HCT116 (cell line): ENCODE measurements at regions not wholly inside any gene's neighbourhood (a gene's known extent, or its start where the extent isn't known, plus 50 kb on each side); places are given as distances from the start of the nearest gene placed in this dataset.

Experiments used
- ATAC-seq: fragments of 200-7000 bp; cut with Tn5 transposase; 2 replicates; pipeline ENCODE4 v1.9.1; 2020; ENCODE audit warnings: mild to moderate bottlenecking, moderate library complexity
- BruUV-seq: library from RNA; stranded (reverse); fragments of 400-500 nt; replicated peaks from 2 replicates; lab custom pipeline; 2021; lab: Mats Ljungman, UMichigan
- CTCF ChIA-PET: fragments of 300-600 bp; sonication (Branson Sonifier 250); formaldehyde crosslinking; loops from one replicate; lab custom pipeline; 2021; ENCODE audit warnings: antibody characterized with exemption; lab: Charles Lee
- POLR2A ChIA-PET: fragments of 300-600, 350-600 bp; sonication (Branson Sonifier 250); formaldehyde crosslinking; loops from one replicate; lab custom pipeline; 2021; ENCODE audit warnings: antibody characterized with exemption; lab: Charles Lee
- RAD21 ChIA-PET, 2 experiments: fragments of 300-600 bp; sonication (Branson Sonifier 250); formaldehyde crosslinking; loops; one replicate each; lab custom pipeline; 2023; ENCODE audit warnings: low total read pairs in 2 of 2; ENCODE audit not compliant: uncharacterized antibody in 2 of 2, unreplicated experiment in 2 of 2, low non-redundant PET in 1 of 2; lab: Charles Lee
- DNase-seq: peaks from one replicate; pipeline ENCODE4 v3.0.0-alpha.2; 2010; ENCODE audit warnings: low read depth, low spot score
- H2AFZ ChIP-seq: fragments of 200-600 bp; shearing (Covaris generic), sonication (generic); 2 replicates; pipeline ENCODE4 v1.6.1; 2017; ENCODE audit warnings: low read depth, mixed run types, mixed read lengths, antibody characterized with exemption, low read length; ENCODE audit not compliant: poor library complexity, severe bottlenecking
- H3K27ac ChIP-seq: 2 replicates; pipeline ENCODE4 v1.5.1; 2012; ENCODE audit warnings: low read depth, low read length
- H3K27me3 ChIP-seq: fragments of 200-600 bp; sonication (generic); 2 replicates; pipeline ENCODE4 v1.6.1; 2016; ENCODE audit warnings: mixed run types, low read length, mixed read lengths; ENCODE audit not compliant: insufficient read depth
- H3K36me3 ChIP-seq, 2 experiments: fragments of 200-500 bp in 1 of 2; fragments of 200-600 bp in 1 of 2; sonication (Bioruptor generic) in 1 of 2; sonication (generic) in 1 of 2; 2 replicates each; pipeline versions ENCODE4 v1.5.1 to v1.6.1; 2014 to 2016; ENCODE audit warnings: low read length in 2 of 2, inconsistent platforms in 1 of 2, mixed read lengths in 1 of 2, mixed run types in 1 of 2; ENCODE audit not compliant: insufficient read depth in 2 of 2, control insufficient read depth in 1 of 2
- H3K4me1 ChIP-seq, 2 experiments: fragments of 200-600 bp in 1 of 2; sonication (generic) in 1 of 2; 2 replicates each; pipeline versions ENCODE4 v1.5.1 to v1.6.1; 2012 to 2017; ENCODE audit warnings: low read length in 2 of 2, inconsistent platforms in 1 of 2, mild to moderate bottlenecking in 1 of 2, mixed read lengths in 1 of 2, mixed run types in 1 of 2, moderate library complexity in 1 of 2; ENCODE audit not compliant: insufficient read depth in 2 of 2, control insufficient read depth in 1 of 2
- H3K4me2 ChIP-seq: fragments of 200-600 bp; sonication (generic); 2 replicates; pipeline ENCODE4 v1.6.1; 2017; ENCODE audit warnings: mixed run types, low read length, mixed read lengths
- H3K4me3 ChIP-seq, 2 experiments: fragments of 200-600 bp in 1 of 2; sonication (generic) in 1 of 2; replicated peaks in 1 of 2; 2 replicates each; pipeline ENCODE4 v1.5.1; 2011 to 2016; ENCODE audit warnings: low read length in 2 of 2, control low read depth in 1 of 2, low read depth in 1 of 2, mild to moderate bottlenecking in 1 of 2, mixed read lengths in 1 of 2, mixed run types in 1 of 2
- H3K79me2 ChIP-seq: fragments of 200-600 bp; sonication (generic); 2 replicates; pipeline ENCODE4 v1.6.1; 2017; ENCODE audit warnings: mild to moderate bottlenecking, mixed run types, low read length, moderate library complexity, mixed read lengths; ENCODE audit not compliant: insufficient read depth
- H3K9ac ChIP-seq: fragments of 200-600 bp; sonication (generic); 2 replicates; pipeline ENCODE4 v1.6.1; 2016; ENCODE audit warnings: low read length, mixed read lengths
- H3K9me2 ChIP-seq: fragments of 200-600 bp; sonication (generic), shearing (Covaris generic); 2 replicates; pipeline ENCODE4 v1.6.1; 2017; ENCODE audit warnings: mixed run types, mild to moderate bottlenecking, moderate library complexity; ENCODE audit not compliant: insufficient read depth
- H3K9me3 ChIP-seq, 2 experiments: fragments of 200-500 bp in 1 of 2; fragments of 200-600 bp in 1 of 2; sonication (Bioruptor generic) in 1 of 2; sonication (generic) in 1 of 2; 2 replicates each; pipeline ENCODE4 v1.6.1; 2014 to 2017; ENCODE audit warnings: low read length in 2 of 2, mixed read lengths in 2 of 2, inconsistent platforms in 1 of 2, low read depth in 1 of 2, mild to moderate bottlenecking in 1 of 2, mixed run types in 1 of 2, moderate library complexity in 1 of 2; ENCODE audit not compliant: control insufficient read depth in 1 of 2, insufficient read depth in 1 of 2
- H4K20me1 ChIP-seq: fragments of 200-600 bp; sonication (generic), shearing (Covaris generic); 2 replicates; pipeline ENCODE4 v1.6.1; 2017; ENCODE audit warnings: mixed run types, mild to moderate bottlenecking, moderate library complexity; ENCODE audit not compliant: insufficient read depth
- ATF3 ChIP-seq: IDR thresholded peaks from 2 replicates; pipeline ENCODE4 v1.6.1; 2012
- CEBPB ChIP-seq: IDR thresholded peaks from 2 replicates; pipeline ENCODE4 v1.6.1; 2012; ENCODE audit warnings: low read depth
- CTCF ChIP-seq, 3 experiments: fragments of 200-600 bp in 1 of 3; sonication (generic) in 1 of 3; IDR thresholded peaks in 2 of 3; conservative IDR thresholded peaks in 1 of 3; 2 replicates each; pipeline ENCODE4 v1.5.1; 2012 to 2017; ENCODE audit warnings: low read depth in 2 of 3, low read length in 2 of 3, antibody characterized with exemption in 1 of 3, borderline replicate concordance in 1 of 3, control low read depth in 1 of 3, mild to moderate bottlenecking in 1 of 3, mixed read lengths in 1 of 3, mixed run types in 1 of 3, moderate library complexity in 1 of 3; ENCODE audit not compliant: insufficient read depth in 1 of 3
- ELF1 ChIP-seq: IDR thresholded peaks from 2 replicates; pipeline ENCODE4 v1.6.1; 2012; ENCODE audit warnings: low read depth, borderline replicate concordance
- EZH2 ChIP-seq: fragments of 200-600 bp; sonication (generic); IDR thresholded peaks from 2 replicates; pipeline ENCODE4 v1.6.1; 2017; ENCODE audit warnings: antibody characterized with exemption, mixed run types
- FOSL1 ChIP-seq: IDR thresholded peaks from 2 replicates; pipeline ENCODE4 v1.6.1; 2012; ENCODE audit warnings: low read depth
- MAX ChIP-seq: IDR thresholded peaks from 2 replicates; pipeline ENCODE4 v1.6.1; 2012
- REST ChIP-seq: IDR thresholded peaks from 2 replicates; pipeline ENCODE4 v1.6.1; 2012; ENCODE audit warnings: low read depth
- ZBTB33 ChIP-seq: IDR thresholded peaks from 2 replicates; pipeline ENCODE4 v1.6.1; 2011; ENCODE audit warnings: mild to moderate bottlenecking, low read length, moderate library complexity; ENCODE audit not compliant: insufficient replicate concordance; ENCODE audit errors: extremely low read depth
- ZFX ChIP-seq: fragments of 450-650 bp; IDR thresholded peaks from 2 replicates; pipeline ENCODE4 v1.6.1; 2017
- intact Hi-C: fragments of 100-400 bp; cut with micrococcal nuclease; formaldehyde crosslinking; loops from 2 replicates; pipeline ENCODE4 v1.10.0; 2022

- no peak for TF ChIP-seq ATF3
Measured at GRCh38 chr3:160052385-160053047, 63.9 kb downstream of the IL12A start (continued).

GRCh38 chr3:160053048-160053391, 64.4 kb downstream of the IL12A start:
- Histone ChIP-seq H3K4me1 (no peaks in the 10 kb centered on the region), H3K9me2 (no peaks in the 10 kb centered on the region), H3K4me3 (no peak overlapping the region), H3K79me2 (no peaks in the 10 kb centered on the region), H3K27me3 (no peaks in the 10 kb centered on the region), H2AFZ (no peak overlapping the region), H4K20me1 (no peaks in the 10 kb centered on the region), H3K4me2 (no peak overlapping the region), H3K36me3 (no peaks in the 10 kb centered on the region), H3K9ac (no peak overlapping the region), H3K27ac (no peak overlapping the region), H3K9me3 (no peaks in the 10 kb centered on the region)
- TF ChIP-seq REST (no peak), CTCF (IDR thresholded peaks at IDR 0.05 in 2 of 3, conservative IDR thresholded peaks at IDR 0.05 in 1 of 3; ENCODE audit: borderline replicate concordance in 1 of 3, insufficient read depth in 1 of 3, low read depth in 2 of 3, low read length in 2 of 3) (no peak), ZFX (no peak), ZBTB33 (no peak), CEBPB (no peak), FOSL1 (no peak), EZH2 (no peak), ELF1 (no peak), ATF3 (no peak), MAX (no peak)
- no peak for ATAC-seq
- intact Hi-C loops, result no loop called here
- no TSS peak for BruUV-seq
- POLR2A ChIA-PET, result no interaction called here
- DNase-seq, result no peak
- CTCF ChIA-PET, result no interaction called here
- RAD21 ChIA-PET, result no interaction called here
